ENCODE measurements at regions not wholly inside any gene's neighbourhood (a gene's known extent, or its start where the extent isn't known, plus 50 kb on each side); places are given as distances from the start of the nearest gene placed in this dataset.

- TF ChIP-seq POLR2A (IDR thresholded peaks at IDR 0.05), result no peak
- TF ChIP-seq, protein P1, sequence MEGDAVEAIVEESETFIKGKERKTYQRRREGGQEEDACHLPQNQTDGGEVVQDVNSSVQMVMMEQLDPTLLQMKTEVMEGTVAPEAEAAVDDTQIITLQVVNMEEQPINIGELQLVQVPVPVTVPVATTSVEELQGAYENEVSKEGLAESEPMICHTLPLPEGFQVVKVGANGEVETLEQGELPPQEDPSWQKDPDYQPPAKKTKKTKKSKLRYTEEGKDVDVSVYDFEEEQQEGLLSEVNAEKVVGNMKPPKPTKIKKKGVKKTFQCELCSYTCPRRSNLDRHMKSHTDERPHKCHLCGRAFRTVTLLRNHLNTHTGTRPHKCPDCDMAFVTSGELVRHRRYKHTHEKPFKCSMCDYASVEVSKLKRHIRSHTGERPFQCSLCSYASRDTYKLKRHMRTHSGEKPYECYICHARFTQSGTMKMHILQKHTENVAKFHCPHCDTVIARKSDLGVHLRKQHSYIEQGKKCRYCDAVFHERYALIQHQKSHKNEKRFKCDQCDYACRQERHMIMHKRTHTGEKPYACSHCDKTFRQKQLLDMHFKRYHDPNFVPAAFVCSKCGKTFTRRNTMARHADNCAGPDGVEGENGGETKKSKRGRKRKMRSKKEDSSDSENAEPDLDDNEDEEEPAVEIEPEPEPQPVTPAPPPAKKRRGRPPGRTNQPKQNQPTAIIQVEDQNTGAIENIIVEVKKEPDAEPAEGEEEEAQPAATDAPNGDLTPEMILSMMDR (IDR thresholded peaks at IDR 0.05), result no peak
Measured at GRCh38 chr10:100624298-100624697, 88.6 kb downstream of the HIF1AN start.
